Retina (tissue), 1 donor: ENCODE measurements at regions not wholly inside any gene's neighbourhood (a gene's known extent, or its start where the extent isn't known, plus 50 kb on each side); places are given as distances from the start of the nearest gene placed in this dataset.

Experiments used
- DNase-seq: peaks from one replicate; pipeline ENCODE4 v3.0.0-alpha.2; 2016

GRCh38 chr6:148265054-148265453 lies 77.6 kb upstream of the SASH1 start:
- no peak for DNase-seq

GRCh38 chr6:148269386-148269785 lies 73.3 kb upstream of the SASH1 start:
- no peak for DNase-seq

- no peak for DNase-seq
These were observed 70.8 kb upstream of the SASH1 start for GRCh38 chr6:148271711-148272439.

GRCh38 chr6:148272597-148272996 lies 70.0 kb upstream of the SASH1 start:
- DNase-seq, result no peak

GRCh38 chr6:148273962-148274752 lies 68.5 kb upstream of the SASH1 start:
- DNase-seq, result no peak

- DNase-seq, result no peak
These were observed 67.8 kb upstream of the SASH1 start for GRCh38 chr6:148274809-148275208.

GRCh38 chr6:148285205-148285604 lies 57.4 kb upstream of the SASH1 start:
- DNase-seq, result no peak

GRCh38 chr6:148286563-148286962 lies 56.1 kb upstream of the SASH1 start:
- DNase-seq, result no peak

GRCh38 chr6:148287623-148288333 lies 54.9 kb upstream of the SASH1 start:
- no peak for DNase-seq

- DNase-seq, result no peak
These were observed 54.1 kb upstream of the SASH1 start for GRCh38 chr6:148288541-148288940.

GRCh38 chr6:148289153-148289552 lies 53.5 kb upstream of the SASH1 start:
- DNase-seq, result no peak

GRCh38 chr6:148291876-148292275 lies 50.8 kb upstream of the SASH1 start:
- no peak for DNase-seq
